Sigmoid colon (tissue), 6 donors: ENCODE measurements at regions not wholly inside any gene's neighbourhood (a gene's known extent, or its start where the extent isn't known, plus 50 kb on each side); places are given as distances from the start of the nearest gene placed in this dataset.

Experiments used
- DNase-seq: peaks from one replicate; pipeline ENCODE4 v3.0.0-alpha.2; 2019
- H3K27ac ChIP-seq, 4 donors: fragments of 200-600 bp; sonication (generic); one replicate each; pipeline ENCODE4 v1.5.1; 2016 to 2019; ENCODE audit warnings: mild to moderate bottlenecking in 1 of 4
- H3K27me3 ChIP-seq, 3 donors: fragments of 200-600 bp; sonication (generic); one replicate each; pipeline ENCODE4 v1.5.1; 2019; ENCODE audit warnings: mild to moderate bottlenecking in 1 of 3
- H3K36me3 ChIP-seq, 4 donors: fragments of 200-600 bp; sonication (generic); one replicate each; pipeline ENCODE4 v1.5.1; 2016 to 2019
- H3K4me1 ChIP-seq, 4 donors: fragments of 200-600 bp; sonication (generic); one replicate each; pipeline ENCODE4 v1.5.1; 2017 to 2019
- H3K4me3 ChIP-seq, 4 donors: fragments of 200-600 bp; sonication (generic); one replicate each; pipeline ENCODE4 v1.5.1; 2017 to 2019; ENCODE audit warnings: mild to moderate bottlenecking in 2 of 4, moderate library complexity in 1 of 4
- H3K9me3 ChIP-seq, 4 donors: fragments of 200-600 bp in 3 of 4; sonication (generic) in 3 of 4; one replicate each; pipeline versions ENCODE4 v1.5.1 to v1.6.1; 2013 to 2019
- EP300 ChIP-seq, 4 donors: sonication (generic); formaldehyde crosslinking; IDR thresholded peaks; one replicate each; pipeline ENCODE4 v1.6.1; 2017; ENCODE audit warnings: antibody characterized with exemption in 4 of 4
- POLR2A ChIP-seq, 2 donors: fragments of 450-650 bp; IDR thresholded peaks; one replicate each; pipeline ENCODE4 v1.6.1; 2016; ENCODE audit warnings: antibody characterized with exemption in 2 of 2, mild to moderate bottlenecking in 2 of 2, moderate library complexity in 2 of 2
- POLR2AphosphoS5 ChIP-seq, 4 donors: sonication (generic); formaldehyde crosslinking; IDR thresholded peaks; one replicate each; pipeline ENCODE4 v1.6.1; 2017; ENCODE audit warnings: antibody characterized with exemption in 4 of 4
- WGBS, 2 donors: extraction: QIAGEN DNeasy Blood & Tissue Kit; methylation state at CpG; one replicate each; pipeline ENCODE4 v1.1.7; 2013; 5-methylcytosine and 5-hydroxymethylcytosine counted together
- intact Hi-C: fragments of 100-400 bp; cut with DNase I; formaldehyde crosslinking; loops from one replicate; pipeline ENCODE4 v1.15.1; 2023
- TF ChIP-seq, protein P1 (sequence below), 4 experiments: fragments of 450-650 bp in 3 of 4; fragments of 200-600 bp in 1 of 4; IDR thresholded peaks; one replicate each; pipeline ENCODE4 v1.5.1; 2016 to 2019; ENCODE audit warnings: antibody characterized with exemption in 4 of 4, mild to moderate bottlenecking in 3 of 4, moderate library complexity in 2 of 4
- donor health status: healthy with polysubstance abuse.
- donor health status: healthy.

DNA sequence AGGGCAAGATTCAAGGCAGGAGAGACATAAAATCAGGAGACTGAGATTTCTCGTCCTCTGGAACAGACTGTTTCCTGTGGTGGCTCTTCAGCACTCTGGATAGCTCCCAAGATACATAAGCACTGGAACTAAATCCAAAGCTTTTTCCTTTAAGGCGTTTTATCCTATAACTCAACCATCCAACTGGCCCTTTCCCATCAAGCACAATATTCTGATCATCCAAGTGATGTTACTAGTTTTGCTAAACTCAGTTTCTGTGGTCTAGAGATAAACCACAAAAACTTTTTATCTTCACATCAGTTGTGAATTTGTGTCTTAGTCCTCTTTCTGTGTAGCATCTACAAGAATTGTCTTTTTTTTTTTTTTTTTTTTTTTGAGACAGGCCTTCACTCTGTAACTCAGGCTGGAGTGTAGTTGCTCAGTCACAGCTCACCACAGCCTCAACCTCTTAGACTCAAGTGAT, 299.4 kb downstream of the COX7C start:
- 12 to 25% methylated on average over 2 of the region's 2 CpGs for WGBS, 2 donors
- intact Hi-C loops, result no loop called here

DNA sequence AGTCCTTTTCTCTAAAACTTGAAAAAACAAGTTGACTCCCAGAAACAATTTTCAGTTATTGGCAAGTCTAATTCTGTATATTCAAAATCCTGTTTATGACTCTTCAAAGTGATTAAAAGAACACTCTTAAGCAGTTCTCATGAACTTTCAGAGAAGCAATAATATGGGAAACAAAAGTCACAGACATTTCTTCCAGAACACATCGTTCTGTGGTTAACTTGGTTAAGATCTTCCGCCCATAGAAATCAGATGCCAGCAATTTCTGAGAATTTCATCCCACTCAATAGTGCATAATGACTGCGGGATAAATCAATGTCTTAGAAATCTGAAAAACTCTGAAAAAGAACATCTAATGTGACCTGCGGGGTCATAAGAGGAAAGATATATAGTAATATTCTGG, 300.5 kb downstream of the COX7C start:
- 64 to 66% methylated on average over 4 of the region's 4 CpGs for WGBS, 2 donors
- Histone ChIP-seq H3K4me1 (no peaks in the 10 kb centered on the region), H3K4me3 (no peak overlapping the region), H3K36me3 (no peaks in the 10 kb centered on the region), H3K27ac (no peak overlapping the region), H3K27me3 (no peaks in the 10 kb centered on the region), H3K9me3 (no peaks in the 10 kb centered on the region)
- no peak for DNase-seq
- TF ChIP-seq POLR2A (IDR thresholded peaks at IDR 0.05) (no peak), EP300 (IDR thresholded peaks at IDR 0.05) (no peak), POLR2AphosphoS5 (IDR thresholded peaks at IDR 0.05) (no peak)
- TF ChIP-seq, protein P1, sequence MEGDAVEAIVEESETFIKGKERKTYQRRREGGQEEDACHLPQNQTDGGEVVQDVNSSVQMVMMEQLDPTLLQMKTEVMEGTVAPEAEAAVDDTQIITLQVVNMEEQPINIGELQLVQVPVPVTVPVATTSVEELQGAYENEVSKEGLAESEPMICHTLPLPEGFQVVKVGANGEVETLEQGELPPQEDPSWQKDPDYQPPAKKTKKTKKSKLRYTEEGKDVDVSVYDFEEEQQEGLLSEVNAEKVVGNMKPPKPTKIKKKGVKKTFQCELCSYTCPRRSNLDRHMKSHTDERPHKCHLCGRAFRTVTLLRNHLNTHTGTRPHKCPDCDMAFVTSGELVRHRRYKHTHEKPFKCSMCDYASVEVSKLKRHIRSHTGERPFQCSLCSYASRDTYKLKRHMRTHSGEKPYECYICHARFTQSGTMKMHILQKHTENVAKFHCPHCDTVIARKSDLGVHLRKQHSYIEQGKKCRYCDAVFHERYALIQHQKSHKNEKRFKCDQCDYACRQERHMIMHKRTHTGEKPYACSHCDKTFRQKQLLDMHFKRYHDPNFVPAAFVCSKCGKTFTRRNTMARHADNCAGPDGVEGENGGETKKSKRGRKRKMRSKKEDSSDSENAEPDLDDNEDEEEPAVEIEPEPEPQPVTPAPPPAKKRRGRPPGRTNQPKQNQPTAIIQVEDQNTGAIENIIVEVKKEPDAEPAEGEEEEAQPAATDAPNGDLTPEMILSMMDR (IDR thresholded peaks at IDR 0.05), result no peak
- intact Hi-C loops, result no loop called here

More for the DNA sequence above, 299.4 kb downstream of the COX7C start:
- TF ChIP-seq POLR2AphosphoS5 (IDR thresholded peaks at IDR 0.05), result no peak
- H3K9me3 ChIP-seq, result no peaks in the 10 kb centered on the region
- no peaks in the 10 kb centered on the region for H3K36me3 ChIP-seq
- no peaks in the 10 kb centered on the region for H3K4me1 ChIP-seq
- H3K4me3 ChIP-seq, result no peak overlapping the region
- DNase-seq, result no peak
- no peaks in the 10 kb centered on the region for H3K27me3 ChIP-seq
- H3K27ac ChIP-seq, result no peak overlapping the region

DNA sequence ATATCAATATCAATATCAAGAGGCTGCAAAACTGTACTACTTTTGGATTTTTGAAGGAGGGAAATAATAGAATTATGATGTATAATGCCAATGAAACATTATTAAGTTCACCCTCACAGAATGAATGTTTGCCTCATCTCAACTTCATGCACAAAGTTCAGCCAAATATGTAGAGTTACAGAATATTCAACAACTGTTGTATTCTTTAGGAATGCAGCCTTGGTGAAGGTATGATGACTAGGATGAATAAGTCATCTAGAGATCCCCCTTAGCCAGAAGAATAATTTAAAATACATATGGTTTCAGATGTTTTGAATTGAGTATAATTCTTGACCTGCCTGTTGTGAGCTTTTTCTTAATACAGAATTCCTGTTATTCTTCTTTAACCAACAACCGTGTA, 308.3 kb downstream of the COX7C start:
- intact Hi-C loops, result no loop called here
- H3K9me3 ChIP-seq, result no peaks in the 10 kb centered on the region
- H3K4me3 ChIP-seq, result no peak overlapping the region
- TF ChIP-seq, protein P1 (IDR thresholded peaks at IDR 0.05), result no peak
- DNase-seq, result no peak
- 84 to 90% methylated on average over 1 of the region's 1 CpG for WGBS, 2 donors
- no peaks in the 10 kb centered on the region for H3K27me3 ChIP-seq
- H3K4me1 ChIP-seq, result no peaks in the 10 kb centered on the region
- H3K27ac ChIP-seq, result no peak overlapping the region
- no peaks in the 10 kb centered on the region for H3K36me3 ChIP-seq

DNA sequence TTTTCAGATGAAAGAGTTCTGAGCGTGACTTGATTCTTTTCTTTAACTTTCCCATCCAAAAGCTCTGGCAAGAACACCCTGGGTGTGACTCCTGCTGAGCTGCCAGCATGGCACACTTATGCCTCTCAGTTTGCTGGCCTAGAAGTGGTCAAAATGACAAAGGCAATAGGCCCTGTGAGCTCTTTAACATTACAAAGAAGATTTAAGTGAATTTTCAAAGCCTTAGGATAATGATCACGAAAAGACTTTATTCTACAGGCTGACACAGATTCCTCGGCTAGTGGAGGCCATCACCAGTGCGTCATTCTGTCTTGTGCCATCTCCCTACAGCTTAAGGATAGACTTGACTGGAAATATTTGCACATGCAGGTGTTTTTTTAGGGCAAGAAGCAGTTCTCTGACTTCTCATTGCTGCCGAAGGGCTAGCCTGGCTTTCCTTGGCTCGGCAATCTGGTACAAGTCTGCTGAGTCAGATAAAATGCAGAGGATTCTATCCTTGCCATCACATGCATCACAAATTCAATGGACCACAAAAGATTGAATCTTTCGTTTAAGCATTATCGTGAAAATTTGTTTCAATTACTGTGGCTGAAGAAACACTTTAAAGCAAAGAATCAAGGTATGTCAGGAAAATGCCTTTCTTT, 311.5 kb downstream of the COX7C start:
- WGBS, 2 donors, result 63 to 66% methylated on average over 8 of the region's 8 CpGs
- no peak overlapping the region for H3K4me3 ChIP-seq
- no peaks in the 10 kb centered on the region for H3K4me1 ChIP-seq
- TF ChIP-seq, protein P1 (IDR thresholded peaks at IDR 0.05), result no peak
- TF ChIP-seq POLR2AphosphoS5 (IDR thresholded peaks at IDR 0.05) (no peak), POLR2A (IDR thresholded peaks at IDR 0.05) (no peak), EP300 (IDR thresholded peaks at IDR 0.05) (no peak)
- no peaks in the 10 kb centered on the region for H3K36me3 ChIP-seq
- no peak overlapping the region for H3K27ac ChIP-seq
- intact Hi-C loops, result no loop called here
- no peaks in the 10 kb centered on the region for H3K9me3 ChIP-seq
- no peaks in the 10 kb centered on the region for H3K27me3 ChIP-seq
- no peak for DNase-seq

DNA sequence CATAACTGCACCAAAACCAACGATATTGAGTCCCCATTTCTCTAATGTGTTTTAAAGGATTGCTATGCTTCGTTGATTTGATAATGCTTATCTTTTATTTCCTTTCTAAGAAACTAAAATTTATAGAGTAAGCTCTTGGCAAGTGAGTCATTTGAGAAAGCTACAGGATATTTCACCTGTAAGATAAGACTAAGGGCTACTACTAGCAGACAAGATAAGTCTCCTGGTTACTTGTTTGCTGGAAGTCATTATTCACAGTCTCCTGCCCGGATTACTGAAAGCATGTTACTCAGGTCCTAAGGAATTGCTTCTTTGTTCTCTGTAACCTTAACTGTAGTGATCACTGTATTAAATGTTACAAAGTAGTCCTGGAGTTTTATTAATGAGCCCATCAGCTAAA, 315.9 kb upstream of the RASA1 start:
- no peak overlapping the region for H3K27ac ChIP-seq
- intact Hi-C loops, result no loop called here
- WGBS, 2 donors, result 50 to 74% methylated on average over 3 of the region's 3 CpGs
- no peaks in the 10 kb centered on the region for H3K36me3 ChIP-seq
- H3K4me1 ChIP-seq, result no peaks in the 10 kb centered on the region
- TF ChIP-seq POLR2AphosphoS5 (IDR thresholded peaks at IDR 0.05) (no peak), POLR2A (IDR thresholded peaks at IDR 0.05) (no peak), EP300 (IDR thresholded peaks at IDR 0.05) (no peak)
- TF ChIP-seq, protein P1 (IDR thresholded peaks at IDR 0.05), result no peak
- H3K4me3 ChIP-seq, result no peak overlapping the region
- no peaks in the 10 kb centered on the region for H3K27me3 ChIP-seq
- DNase-seq, result no peak
- no peaks in the 10 kb centered on the region for H3K9me3 ChIP-seq
